ENCODE measurements at regions not wholly inside any gene's neighbourhood (a gene's known extent, or its start where the extent isn't known, plus 50 kb on each side); places are given as distances from the start of the nearest gene placed in this dataset.

GRCh38 chr2:37447446-37447845 lies 103.0 kb downstream of the QPCT start:
- no peak overlapping the region for H2AK5ac ChIP-seq (ENCODE audit: low read depth, low read length)
- H3K79me2 ChIP-seq (ENCODE audit: control insufficient read depth in 1 of 2, insufficient read depth in 2 of 2, low read length in 2 of 2), result no peaks in the 10 kb centered on the region
- H3K14ac ChIP-seq (ENCODE audit: insufficient read length), result no peak overlapping the region
- H3K27ac ChIP-seq (ENCODE audit: low read depth, low read length), result no peak overlapping the region
- H3K23ac ChIP-seq (ENCODE audit: insufficient read length), result no peak overlapping the region
- CTCF ChIA-PET (ENCODE audit: partially characterized antibody), result interaction anchor here (0.9 to 1.5 kb wide), 2 partner anchors 429 to 431 kb away, joined by 3 read pairs; no protein-coding TSS in a partner anchor
- H3K9ac ChIP-seq (replicated peaks in 1 of 4; ENCODE audit: extremely low read depth in 1 of 4, low read depth in 3 of 4, low read length in 3 of 4), result no peak overlapping the region
- no peak overlapping the region for H3K4me3 ChIP-seq (ENCODE audit: extremely low read depth in 1 of 4, insufficient read depth in 2 of 4, low read depth in 3 of 4, low read length in 4 of 4)
- no peak overlapping the region for H4K91ac ChIP-seq (replicated peaks; ENCODE audit: insufficient read length, low read length)
- no peak overlapping the region for H3K18ac ChIP-seq (ENCODE audit: extremely low read depth, low read length)
- no peaks in the 10 kb centered on the region for H3K9me3 ChIP-seq (ENCODE audit: insufficient read depth in 2 of 2, low read depth in 1 of 2, low read length in 1 of 2)
- no peak overlapping the region for H2BK15ac ChIP-seq (ENCODE audit: low read length)
- no peak overlapping the region for H2BK20ac ChIP-seq (ENCODE audit: low read length)
- H3K56ac ChIP-seq (replicated peaks; ENCODE audit: insufficient read length, low read depth, low read length), result no peak overlapping the region
- H3K4ac ChIP-seq (replicated peaks; ENCODE audit: insufficient read length, low read depth, low read length), result no peak overlapping the region
- H2BK12ac ChIP-seq (ENCODE audit: low read depth, low read length), result no peak overlapping the region
- no peaks in the 10 kb centered on the region; the same call in 1 of the 2 replicates for H3K23me2 ChIP-seq (ENCODE audit: low read depth, low read length)
- H4K20me1 ChIP-seq (replicated peaks in 1 of 2; ENCODE audit: control insufficient read depth in 1 of 2, insufficient read depth in 2 of 2, low read length in 2 of 2), result no peaks in the 10 kb centered on the region
- no peak overlapping the region for H3K4me2 ChIP-seq (ENCODE audit: insufficient read depth in 1 of 2, low read depth in 2 of 2, low read length in 2 of 2)
- 88% methylated on average over 3 of the region's 3 CpGs; no CpG with 5 or more reads in 1 of the 2 experiments for WGBS, 2 experiments (ENCODE audit: extremely low coverage in 1 of 2, insufficient coverage in 1 of 2, insufficient read length in 1 of 2, insufficient replicate concordance in 2 of 2, low coverage in 1 of 2, low lambda C conversion rate in 2 of 2, missing lambda C conversion rate in 1 of 2)
- no peaks in the 10 kb centered on the region for H3K4me1 ChIP-seq (replicated peaks in 1 of 4; ENCODE audit: control insufficient read depth in 3 of 4, insufficient read depth in 4 of 4, low read length in 3 of 4)
- DNase-seq (ENCODE audit: low read depth in 1 of 2, low spot score in 2 of 2), result peak in 1 of 2 experiments; percentile 20
- no peak overlapping the region for H4K8ac ChIP-seq (ENCODE audit: extremely low read depth, insufficient read depth, low read length)
- no peaks in the 10 kb centered on the region for H3K36me3 ChIP-seq (ENCODE audit: control insufficient read depth in 2 of 4, insufficient read depth in 4 of 4, low read length in 3 of 4)
- no peak overlapping the region for H2BK5ac ChIP-seq (ENCODE audit: low read depth, low read length)
- H3K79me1 ChIP-seq (ENCODE audit: low read depth, low read length), result no peaks in the 10 kb centered on the region
- POLR2A ChIA-PET (ENCODE audit: partially characterized antibody), result interaction anchor here (1.5 kb wide), 1 partner anchor 8 kb away, joined by 3 read pairs; no protein-coding TSS in a partner anchor
- H3K27me3 ChIP-seq (replicated peaks in 1 of 4; ENCODE audit: control insufficient read depth in 3 of 4, extremely low read depth in 1 of 4, insufficient read depth in 3 of 4, low read length in 3 of 4), result no peaks in the 10 kb centered on the region
- H4K5ac ChIP-seq (ENCODE audit: insufficient read length, low read depth, low read length), result no peak overlapping the region
- no peak overlapping the region for H2AFZ ChIP-seq (ENCODE audit: low read length)
- H2BK120ac ChIP-seq (replicated peaks; ENCODE audit: low read depth, low read length), result no peak overlapping the region
- FAIRE-seq, result no peak
- TF ChIP-seq GTF2F1 (IDR thresholded peaks at IDR 0.05; ENCODE audit: borderline replicate concordance, low read depth, low read length) (no peak), GABPA (IDR thresholded peaks at IDR 0.05; ENCODE audit: borderline replicate concordance, insufficient read depth, low read length) (no peak), HDAC2 (IDR thresholded peaks at IDR 0.05; ENCODE audit: borderline replicate concordance in 1 of 2, low read depth in 2 of 2, low read length in 2 of 2) (no peak), SIX5 (IDR thresholded peaks at IDR 0.05; ENCODE audit: low read depth, low read length) (no peak), ATF2 (IDR thresholded peaks at IDR 0.05; ENCODE audit: low read length) (no peak), CHD1 (IDR thresholded peaks at IDR 0.05; ENCODE audit: low read depth, low read length) (no peak), KDM1A (IDR thresholded peaks at IDR 0.05; ENCODE audit: borderline replicate concordance, low read length) (no peak), KDM4A (IDR thresholded peaks at IDR 0.05; ENCODE audit: low read depth, low read length, severe bottlenecking) (no peak), KDM5A (IDR thresholded peaks at IDR 0.05; ENCODE audit: low read length) (no peak), SAP30 (IDR thresholded peaks at IDR 0.05; ENCODE audit: insufficient read depth, insufficient replicate concordance, low read length) (no peak), FOSL1 (IDR thresholded peaks at IDR 0.05; ENCODE audit: insufficient read depth, low read depth, low read length) (no peak), BACH1 (IDR thresholded peaks at IDR 0.05; ENCODE audit: low read length) (no peak)

Data from H1 (cell line).